ENCODE measurements at regions not wholly inside any gene's neighbourhood (a gene's known extent, or its start where the extent isn't known, plus 50 kb on each side); places are given as distances from the start of the nearest gene placed in this dataset.

GRCh38 chr12:89960607-89961394, 252.2 kb upstream of the ATP2B1 start:
- DNase-seq (ENCODE audit: low spot score) = no peak

GRCh38 chr12:89960011-89960507, 251.4 kb upstream of the ATP2B1 start:
- DNase-seq (ENCODE audit: low spot score) = no peak

- DNase-seq (ENCODE audit: low spot score) = no peak
Observed at GRCh38 chr12:89959179-89959578, 250.5 kb upstream of the ATP2B1 start.

- DNase-seq (ENCODE audit: low spot score) = no peak
Observed at GRCh38 chr12:89954259-89954658, 245.6 kb upstream of the ATP2B1 start.

- no peak for DNase-seq (ENCODE audit: low spot score)
Observed at GRCh38 chr12:89951694-89952060, 243.0 kb upstream of the ATP2B1 start.

- no peak for DNase-seq (ENCODE audit: low spot score)
Observed at GRCh38 chr12:89951050-89951693, 242.5 kb upstream of the ATP2B1 start.

- no peak for DNase-seq (ENCODE audit: low spot score)
Observed at GRCh38 chr12:89950421-89950820, 241.8 kb upstream of the ATP2B1 start.

- no peak for DNase-seq (ENCODE audit: low spot score)
Observed at GRCh38 chr12:89949457-89950195, 241.0 kb upstream of the ATP2B1 start.

GRCh38 chr12:89948271-89949175, 239.9 kb upstream of the ATP2B1 start:
- DNase-seq (ENCODE audit: low spot score) = no peak

- no peak for DNase-seq (ENCODE audit: low spot score)
Observed at GRCh38 chr12:89947437-89948270, 239.0 kb upstream of the ATP2B1 start.

GRCh38 chr12:89946518-89947135, 238.0 kb upstream of the ATP2B1 start:
- no peak for DNase-seq (ENCODE audit: low spot score)

GRCh38 chr12:89945123-89945522, 236.5 kb upstream of the ATP2B1 start:
- no peak for DNase-seq (ENCODE audit: low spot score)

GRCh38 chr12:89943463-89943862, 234.8 kb upstream of the ATP2B1 start:
- no peak for DNase-seq (ENCODE audit: low spot score)

GRCh38 chr12:89941436-89941835, 232.8 kb upstream of the ATP2B1 start:
- DNase-seq (ENCODE audit: low spot score) = no peak

GRCh38 chr12:89939522-89940215, 231.0 kb upstream of the ATP2B1 start:
- no peak for DNase-seq (ENCODE audit: low spot score)

GRCh38 chr12:89936631-89937030, 228.0 kb upstream of the ATP2B1 start:
- no peak for DNase-seq (ENCODE audit: low spot score)

- DNase-seq (ENCODE audit: low spot score) = no peak
Observed at GRCh38 chr12:89935850-89936249, 227.2 kb upstream of the ATP2B1 start.

GRCh38 chr12:89933911-89934310, 225.3 kb upstream of the ATP2B1 start:
- DNase-seq (ENCODE audit: low spot score) = no peak

- DNase-seq (ENCODE audit: low spot score) = no peak
Observed at GRCh38 chr12:89932954-89933353, 224.3 kb upstream of the ATP2B1 start.

- DNase-seq (ENCODE audit: low spot score) = no peak
Observed at GRCh38 chr12:89928467-89928866, 219.8 kb upstream of the ATP2B1 start.
